ENCODE measurements at regions not wholly inside any gene's neighbourhood (a gene's known extent, or its start where the extent isn't known, plus 50 kb on each side); places are given as distances from the start of the nearest gene placed in this dataset.

DNA sequence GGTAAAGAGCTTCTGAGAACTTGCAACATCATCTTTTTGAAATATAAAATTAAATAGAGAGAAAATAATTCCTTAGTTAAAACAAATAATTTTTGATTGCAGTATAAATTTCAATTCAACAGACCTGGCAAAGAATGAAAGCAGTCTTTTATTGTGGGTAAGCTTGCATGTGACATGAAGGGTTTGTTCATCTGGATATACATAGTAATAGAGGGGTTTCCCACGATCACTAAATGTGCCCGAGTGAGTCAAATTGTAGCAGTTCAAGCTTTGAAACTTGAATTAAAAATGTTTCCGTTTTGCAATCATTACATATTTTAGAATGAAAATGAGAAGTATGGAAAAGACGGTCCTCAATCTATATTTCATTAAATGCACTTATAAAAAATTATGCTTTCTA is 658.4 kb upstream of the MBL2 start:
- Histone ChIP-seq H2BK15ac (ENCODE audit: low read depth, low read length) (no peak overlapping the region), H2BK20ac (ENCODE audit: low read depth, low read length, poor library complexity, severe bottlenecking) (no peak overlapping the region), H2BK5ac (ENCODE audit: insufficient read length, low read length) (no peak overlapping the region), H2AK5ac (ENCODE audit: insufficient read length, low read length) (no peak overlapping the region), H3K4ac (ENCODE audit: low read depth, low read length) (no peak overlapping the region), H4K20me1 (ENCODE audit: control insufficient read depth, insufficient read depth, insufficient read length) (no peaks in the 10 kb centered on the region), H3K4me2 (ENCODE audit: insufficient read depth, insufficient read length, low read length) (no peak overlapping the region), H3K56ac (ENCODE audit: insufficient read length, low read depth, low read length) (no peak overlapping the region), H4K91ac (ENCODE audit: insufficient read length, low read depth, low read length) (no peak overlapping the region), H4K5ac (ENCODE audit: insufficient read length, low read depth, low read length) (no peak overlapping the region), H3K9me3 (ENCODE audit: control insufficient read depth, low read depth, low read length) (peaks cover 11% of the 10 kb centered on the region), H3K27ac (ENCODE audit: insufficient read length, low read depth, low read length) (no peak overlapping the region), H3K23ac (ENCODE audit: insufficient read length, low read depth, low read length) (no peak overlapping the region), H2BK120ac (ENCODE audit: low read depth, low read length, poor library complexity, severe bottlenecking) (no peak overlapping the region), H3K4me1 (ENCODE audit: insufficient read depth, low read length) (no peaks in the 10 kb centered on the region), H3K79me1 (ENCODE audit: insufficient read depth, low read depth, low read length, poor library complexity, severe bottlenecking) (no peaks in the 10 kb centered on the region), H3K18ac (ENCODE audit: insufficient read length, low read depth, low read length) (no peak overlapping the region), H2AFZ (ENCODE audit: low read length) (no peak overlapping the region), H3T11ph (ENCODE audit: low read length) (no peak overlapping the region), H3K23me2 (ENCODE audit: insufficient read length, low read depth, low read length, poor library complexity, severe bottlenecking) (no peaks in the 10 kb centered on the region), H2BK12ac (ENCODE audit: insufficient read length, low read depth, low read length) (no peak overlapping the region), H3K14ac (ENCODE audit: insufficient read depth, low read length) (no peak overlapping the region), H3K79me2 (ENCODE audit: insufficient read depth, low read length) (no peaks in the 10 kb centered on the region), H3K27me3 (ENCODE audit: insufficient read depth, low read length) (no peaks in the 10 kb centered on the region), H4K8ac (replicated peaks; ENCODE audit: insufficient read length, low read depth, low read length) (no peak overlapping the region), H3K9ac (ENCODE audit: extremely low read depth, insufficient read length, low read length) (no peak overlapping the region)
- H3K36me3 Mint-ChIP-seq (ENCODE audit: insufficient read depth in 1 of 3, low read depth in 3 of 3): peaks cover 6 to 8% (median 8%) of the 10 kb centered on the region in 3 experiments
- TF ChIP-seq, protein P1, sequence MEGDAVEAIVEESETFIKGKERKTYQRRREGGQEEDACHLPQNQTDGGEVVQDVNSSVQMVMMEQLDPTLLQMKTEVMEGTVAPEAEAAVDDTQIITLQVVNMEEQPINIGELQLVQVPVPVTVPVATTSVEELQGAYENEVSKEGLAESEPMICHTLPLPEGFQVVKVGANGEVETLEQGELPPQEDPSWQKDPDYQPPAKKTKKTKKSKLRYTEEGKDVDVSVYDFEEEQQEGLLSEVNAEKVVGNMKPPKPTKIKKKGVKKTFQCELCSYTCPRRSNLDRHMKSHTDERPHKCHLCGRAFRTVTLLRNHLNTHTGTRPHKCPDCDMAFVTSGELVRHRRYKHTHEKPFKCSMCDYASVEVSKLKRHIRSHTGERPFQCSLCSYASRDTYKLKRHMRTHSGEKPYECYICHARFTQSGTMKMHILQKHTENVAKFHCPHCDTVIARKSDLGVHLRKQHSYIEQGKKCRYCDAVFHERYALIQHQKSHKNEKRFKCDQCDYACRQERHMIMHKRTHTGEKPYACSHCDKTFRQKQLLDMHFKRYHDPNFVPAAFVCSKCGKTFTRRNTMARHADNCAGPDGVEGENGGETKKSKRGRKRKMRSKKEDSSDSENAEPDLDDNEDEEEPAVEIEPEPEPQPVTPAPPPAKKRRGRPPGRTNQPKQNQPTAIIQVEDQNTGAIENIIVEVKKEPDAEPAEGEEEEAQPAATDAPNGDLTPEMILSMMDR (conservative IDR thresholded peaks at IDR 0.05): no peak
- H3K4me3 Mint-ChIP-seq: no peak overlapping the region
- no peak for DNase-seq
- H3K4me1 Mint-ChIP-seq: peaks cover 34 to 37% of the 10 kb centered on the region in 2 experiments
- no peaks in the 10 kb centered on the region for H3K27me3 Mint-ChIP-seq (ENCODE audit: low read depth)
- no CpG with 5 or more reads among the region's 4 CpGs for WGBS (ENCODE audit: extremely low coverage, insufficient read length, low lambda C conversion rate)
- peaks cover 3 to 7% of the 10 kb centered on the region in 2 experiments; a peak in 4 of 5 replicates for H3K9me3 Mint-ChIP-seq
- H3K27ac Mint-ChIP-seq: no peak overlapping the region
